ENCODE measurements at regions not wholly inside any gene's neighbourhood (a gene's known extent, or its start where the extent isn't known, plus 50 kb on each side); places are given as distances from the start of the nearest gene placed in this dataset.
"Not testable (repeated sequence)": the region's sequence is repeated elsewhere in the genome, so short reads cannot be mapped to it uniquely, and the experiment has no call there.

DNA sequence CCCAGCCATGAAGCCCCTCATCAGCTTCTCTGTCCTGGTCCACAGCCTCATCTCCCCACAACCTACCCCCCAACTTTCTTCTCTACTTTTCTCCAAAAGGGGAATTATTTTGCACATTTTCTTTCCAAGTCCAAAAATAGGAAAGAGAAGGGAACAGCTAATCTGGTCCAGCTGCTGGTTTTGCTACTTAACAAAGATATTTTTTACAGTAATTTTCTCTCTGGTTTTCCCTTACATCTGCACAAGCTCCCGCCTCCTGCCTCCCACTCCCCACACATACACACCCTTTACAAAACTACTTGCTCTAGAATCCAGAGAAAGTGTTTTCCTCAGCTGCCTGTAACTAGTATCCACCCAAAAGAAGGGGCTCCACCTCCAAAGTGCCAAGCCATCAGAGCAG lies 177.2 kb downstream of the POLR2M start:
- no peak for DNase-seq

DNA sequence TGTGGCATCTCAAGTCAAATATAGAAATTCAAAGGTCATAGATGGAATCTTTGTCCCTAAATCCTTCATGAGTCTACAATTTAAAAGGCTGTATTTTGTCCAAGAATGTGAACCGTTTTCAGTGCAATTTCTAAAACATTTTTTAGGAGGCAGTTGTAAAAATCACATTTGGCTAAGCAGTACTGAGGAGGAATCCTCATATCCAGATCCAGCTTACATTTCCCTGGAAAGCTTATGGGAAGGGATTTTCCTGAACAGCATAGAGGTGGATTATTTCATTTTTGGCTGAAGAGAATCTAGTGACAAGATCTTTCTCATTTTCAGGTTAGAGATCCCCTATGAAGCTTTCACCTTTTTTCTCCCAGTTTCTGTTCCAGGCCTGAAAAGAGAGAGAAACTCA lies 178.4 kb downstream of the POLR2M start:
- DNase-seq, result no peak

DNA sequence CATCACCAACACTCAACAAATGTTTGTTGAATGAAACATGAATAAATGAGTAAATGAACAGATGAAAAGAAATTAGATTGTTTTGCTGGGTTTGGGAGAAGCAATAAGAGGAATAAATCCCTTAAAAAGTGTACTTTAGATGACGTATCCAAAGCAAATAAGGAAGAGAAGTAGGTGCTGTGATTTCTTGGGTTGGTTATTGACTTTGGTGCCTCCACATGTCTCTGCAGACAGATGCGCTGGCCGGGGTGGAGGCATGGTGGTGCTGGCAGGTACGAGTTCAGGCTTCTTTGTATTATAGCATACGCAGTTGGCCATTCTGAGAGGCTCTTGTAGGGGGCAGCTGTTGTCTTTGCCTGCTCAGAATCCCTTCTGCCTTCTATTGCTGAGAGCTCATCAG lies 178.9 kb downstream of the POLR2M start:
- DNase-seq, result no peak

DNA sequence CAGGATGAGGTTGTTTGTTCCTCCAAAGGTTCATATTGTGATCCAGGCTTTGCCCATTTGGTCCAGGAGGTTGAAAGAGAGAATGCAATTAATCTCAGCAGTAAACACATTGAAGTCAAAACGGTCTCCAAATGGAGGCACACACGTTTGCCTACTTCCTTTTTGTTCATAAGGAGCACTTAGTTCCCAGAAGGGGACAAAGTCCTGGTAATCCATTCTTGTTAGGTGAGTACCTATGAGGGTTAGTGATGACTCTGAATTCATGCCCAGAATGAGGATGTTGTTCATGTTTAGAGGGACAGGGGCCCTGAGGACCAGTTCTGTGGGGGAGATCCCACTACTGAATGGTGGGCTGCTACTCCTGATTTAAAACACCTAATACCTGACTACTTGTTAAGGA lies 177.7 kb downstream of the ALDH1A2 start:
- DNase-seq, result no peak

DNA sequence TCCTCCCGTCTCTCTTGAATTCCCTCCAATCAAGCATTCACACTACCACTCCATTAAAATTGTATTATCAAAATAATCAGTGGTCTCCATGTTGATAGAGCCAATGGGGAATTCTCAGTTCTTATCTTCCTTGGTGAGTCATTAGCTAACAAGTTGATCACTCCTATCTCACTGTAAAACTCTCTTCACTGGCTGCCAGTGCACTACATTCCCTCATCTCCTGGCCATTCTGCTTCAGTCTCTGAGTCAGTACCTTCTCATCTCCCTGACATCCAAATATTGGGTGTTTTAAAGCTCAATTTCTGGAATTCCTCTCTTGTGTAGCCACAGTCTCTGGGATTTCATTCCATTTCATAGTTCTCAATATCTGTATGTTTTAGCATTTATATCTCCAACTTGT lies 175.2 kb downstream of the ALDH1A2 start:
- no peak for DNase-seq

DNA sequence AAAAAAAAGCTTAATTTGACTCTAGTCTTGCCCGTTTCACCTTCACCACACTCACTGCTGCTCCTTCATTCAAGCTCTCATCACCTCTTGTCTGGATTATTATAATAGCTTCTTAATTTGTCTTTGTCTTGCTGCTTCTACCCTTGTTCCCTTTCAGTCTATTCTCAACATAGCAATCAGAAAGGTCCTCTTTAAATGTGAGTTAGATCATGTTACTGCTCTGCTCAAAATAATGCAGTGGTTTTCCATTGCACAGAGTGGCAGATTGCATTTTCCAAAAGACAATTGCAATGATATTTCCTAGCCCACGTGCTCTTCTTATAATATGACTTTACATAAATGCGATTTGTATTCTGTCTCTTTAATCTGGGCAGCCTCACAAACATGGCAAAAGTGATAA lies 174.6 kb downstream of the ALDH1A2 start:
- no peak for DNase-seq

DNA sequence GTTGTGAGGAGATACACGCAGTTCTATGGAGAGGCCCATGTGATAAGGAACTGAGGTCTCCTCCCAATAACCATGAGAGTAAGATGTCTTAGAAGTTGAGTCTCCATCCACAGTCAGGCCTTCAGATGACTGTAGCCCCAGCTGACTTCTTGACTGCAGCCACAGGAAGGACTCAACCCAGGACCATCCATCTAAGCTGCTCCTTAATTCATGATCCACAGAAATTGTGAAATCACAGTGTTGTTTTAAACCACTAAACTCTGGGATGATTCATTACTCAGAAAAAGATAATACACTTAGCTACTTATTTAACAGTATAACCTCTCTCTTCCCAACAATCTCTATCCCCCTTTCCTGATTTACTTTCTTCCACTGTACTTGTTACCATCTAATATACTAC lies 173.3 kb downstream of the ALDH1A2 start:
- no peak for DNase-seq

DNA sequence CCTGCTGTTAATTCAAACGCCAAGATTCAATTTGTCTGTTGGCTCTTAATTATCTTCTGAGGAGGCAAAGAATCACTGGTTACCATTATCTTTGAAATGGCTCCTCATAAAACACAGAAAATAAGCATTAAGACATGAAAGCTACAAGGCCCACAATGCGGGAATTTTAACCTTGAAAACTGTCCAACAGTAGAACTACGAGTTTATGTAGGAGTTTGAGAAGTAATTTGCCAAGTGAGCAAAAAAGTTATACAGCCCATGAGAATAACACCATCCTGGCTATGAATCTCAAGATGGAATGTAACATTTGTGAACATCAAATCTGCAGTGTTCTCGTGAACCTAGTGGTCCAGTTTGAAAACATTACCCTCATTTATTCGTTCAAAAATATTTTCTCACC lies 172.5 kb downstream of the ALDH1A2 start:
- DNase-seq, result no peak

DNA sequence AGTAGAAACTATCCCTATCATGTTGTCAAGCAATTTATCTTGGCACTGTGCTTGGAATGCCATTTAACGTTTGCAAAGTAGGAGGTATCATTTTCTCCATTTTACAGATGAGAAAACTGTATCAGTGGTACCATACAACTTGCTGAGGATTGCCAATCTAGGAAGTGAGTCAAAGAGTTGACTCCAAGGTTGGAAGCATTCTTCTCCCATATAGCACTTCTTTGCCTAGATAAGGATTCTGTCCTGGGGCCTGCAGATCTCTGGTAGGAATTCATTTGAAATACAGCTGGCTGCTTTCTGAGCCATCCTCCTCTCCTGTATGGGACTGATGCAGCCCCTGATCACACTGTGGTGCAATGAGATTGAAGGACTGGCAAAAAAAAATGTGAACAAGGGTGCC lies 170.2 kb downstream of the ALDH1A2 start:
- no peak for DNase-seq

DNA sequence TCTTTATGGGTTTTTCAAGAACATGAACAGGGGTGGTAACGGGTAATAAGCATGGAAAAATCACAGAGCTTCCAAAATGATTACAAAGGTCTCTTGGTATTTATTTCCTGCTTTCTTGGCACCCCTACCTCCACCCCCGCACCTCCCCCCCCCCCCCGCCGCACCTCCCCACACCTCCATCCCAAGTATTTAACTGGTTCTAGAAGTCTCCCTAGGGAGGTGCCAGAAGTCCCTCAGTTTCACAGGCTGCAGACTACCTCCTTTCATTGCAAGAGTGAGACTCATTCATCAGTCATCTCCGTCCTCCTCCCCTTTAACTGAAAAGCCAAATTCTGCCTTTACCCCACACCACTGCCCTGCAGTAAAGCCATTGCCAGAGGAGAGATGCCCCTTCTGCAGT lies 169.4 kb downstream of the ALDH1A2 start:
- DNase-seq, result no peak

DNA sequence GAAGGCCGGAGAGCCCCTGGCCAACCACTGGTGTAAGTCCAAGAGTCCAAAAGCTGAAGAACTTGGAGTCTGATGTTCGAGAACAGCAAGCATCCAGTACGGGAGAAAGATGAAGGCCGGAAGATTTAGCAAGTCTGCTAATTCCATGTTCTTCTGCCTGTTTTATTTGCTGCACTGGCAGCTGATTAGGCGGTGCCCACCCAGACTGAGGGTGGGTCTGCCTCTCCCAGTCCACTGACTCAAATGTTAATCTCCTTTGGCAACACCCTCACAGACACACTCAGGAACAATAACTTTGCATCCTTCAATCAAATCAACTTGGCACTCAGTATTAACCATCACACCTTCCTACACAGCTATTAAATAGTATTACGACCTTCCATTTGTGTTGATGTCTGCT lies 168.6 kb downstream of the ALDH1A2 start:
- DNase-seq, result not testable (repeated sequence)

DNA sequence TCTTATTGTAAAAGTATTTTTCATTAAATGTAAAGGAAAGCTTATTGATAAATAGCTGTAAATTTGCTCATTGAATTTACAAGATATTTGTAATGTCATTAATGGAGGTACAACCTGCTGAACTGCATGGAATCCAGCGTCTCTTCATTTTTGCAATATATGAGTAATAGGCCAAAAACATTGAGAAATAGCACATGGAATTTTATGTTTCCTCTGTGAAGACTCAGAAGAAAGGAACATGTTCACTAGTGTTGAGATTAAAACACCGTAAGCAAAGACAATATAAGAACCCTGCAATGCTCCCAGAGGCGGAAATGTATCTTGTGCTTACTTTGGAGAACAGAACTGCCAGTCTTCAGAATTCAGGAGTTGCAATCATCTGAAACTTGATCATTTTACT lies 167.6 kb downstream of the ALDH1A2 start:
- DNase-seq, result no peak

DNA sequence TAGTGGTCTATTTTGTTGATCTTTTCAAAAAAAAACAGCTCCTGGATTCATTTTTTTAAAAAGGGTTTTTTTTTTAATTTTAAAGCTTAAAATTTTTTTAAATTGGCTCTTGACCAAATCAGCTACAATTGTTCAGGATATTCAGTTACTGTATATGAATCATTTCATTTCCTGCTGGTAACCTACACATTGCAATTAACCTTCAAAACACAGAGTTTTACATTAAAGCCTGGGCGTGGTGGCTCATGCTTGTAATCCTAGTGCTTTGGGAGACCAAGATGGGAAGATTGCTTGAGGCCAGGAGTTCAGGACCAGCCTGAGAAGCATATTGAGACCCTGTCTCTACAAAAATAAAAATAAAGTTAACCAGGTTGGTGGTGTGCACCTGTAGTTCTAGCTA lies 163.4 kb downstream of the ALDH1A2 start:
- DNase-seq, result no peak

All from right forelimb (tissue), 1 donor.